Retinal pigment epithelial cell (primary cell): ENCODE measurements at regions not wholly inside any gene's neighbourhood (a gene's known extent, or its start where the extent isn't known, plus 50 kb on each side); places are given as distances from the start of the nearest gene placed in this dataset.

Experiments used
- DNase-seq: peaks from one replicate; pipeline ENCODE4 v3.0.0-alpha.2; 2010; ENCODE audit warnings: low read depth
- H3K4me3 ChIP-seq: 2 replicates; pipeline ENCODE4 v1.5.1; 2011; ENCODE audit warnings: mild to moderate bottlenecking, low read length, control low read depth, moderate library complexity
- CTCF ChIP-seq: conservative IDR thresholded peaks from 2 replicates; pipeline ENCODE4 v1.5.1; 2011; ENCODE audit warnings: low read depth, low read length, control low read depth, inconsistent platforms

GRCh38 chr6:104411302-104411701 lies 448.4 kb downstream of the HACE1 start:
- no peak overlapping the region for H3K4me3 ChIP-seq
- TF ChIP-seq CTCF = no peak
- DNase-seq = no peak

GRCh38 chr6:104409913-104410312 lies 449.8 kb downstream of the HACE1 start:
- TF ChIP-seq CTCF = no peak
- DNase-seq = no peak

GRCh38 chr6:104407957-104408356 lies 451.8 kb downstream of the HACE1 start:
- TF ChIP-seq CTCF = no peak
- no peak for DNase-seq
- H3K4me3 ChIP-seq = no peak overlapping the region

More at GRCh38 chr6:104409913-104410312, 449.8 kb downstream of the HACE1 start:
- no peak overlapping the region for H3K4me3 ChIP-seq

GRCh38 chr6:104404377-104404776 lies 455.3 kb downstream of the HACE1 start:
- TF ChIP-seq CTCF = no peak
- no peak overlapping the region for H3K4me3 ChIP-seq
- no peak for DNase-seq

- TF ChIP-seq CTCF = no peak
- no peak for DNase-seq
- H3K4me3 ChIP-seq = no peak overlapping the region
Observed at GRCh38 chr6:104402572-104402971, 457.1 kb downstream of the HACE1 start.

GRCh38 chr6:104401926-104402325 lies 457.8 kb downstream of the HACE1 start:
- no peak for TF ChIP-seq CTCF
- no peak for DNase-seq
- no peak overlapping the region for H3K4me3 ChIP-seq

GRCh38 chr6:104400844-104401243 lies 458.9 kb downstream of the HACE1 start:
- H3K4me3 ChIP-seq = no peak overlapping the region
- no peak for DNase-seq
- TF ChIP-seq CTCF = no peak
